ENCODE measurements at regions not wholly inside any gene's neighbourhood (a gene's known extent, or its start where the extent isn't known, plus 50 kb on each side); places are given as distances from the start of the nearest gene placed in this dataset.

GRCh38 chr4:81599742-81600380 is 128.2 kb upstream of the RASGEF1B start:
- TF ChIP-seq REST (IDR thresholded peaks at IDR 0.05; ENCODE audit: insufficient read depth in 1 of 2, low read depth in 2 of 2, low read length in 1 of 2): no peak
- TF ChIP-seq CTCF (IDR thresholded peaks at IDR 0.05): no peak

All from Panc1 (cell line).